Natural killer cell treated with Interleukin-12 subunit alpha and Interleukin-12 subunit beta and Interleukin-15 and Interleukin-18, amount 100 ng/mL, for 72 hours (primary cell): ENCODE measurements at regions not wholly inside any gene's neighbourhood (a gene's known extent, or its start where the extent isn't known, plus 50 kb on each side); places are given as distances from the start of the nearest gene placed in this dataset.
"Not testable (repeated sequence)": the region's sequence is repeated elsewhere in the genome, so short reads cannot be mapped to it uniquely, and the experiment has no call there.

ENCODE experiments used
- ATAC-seq, 2 donors: fragments of 150-1000 bp; cut with Tn5 transposase in 1 of 2; sonication (Bioruptor Pico), chemical (Tn5 transposase) in 1 of 2; 2 replicates each; pipeline ENCODE4 v1.10.0; 2021
- DNase-seq: peaks from one replicate; pipeline ENCODE4 v3.0.0; 2022; ENCODE audit warnings: low spot score
- H3K27ac Mint-ChIP-seq, 2 donors: 1 replicate in 1 of 2; 2 replicates in 1 of 2; pipeline ENCODE4 v1.8.0; 2022; ENCODE audit warnings: mixed read lengths in 2 of 2, mild to moderate bottlenecking in 1 of 2, moderate library complexity in 1 of 2
- H3K27me3 Mint-ChIP-seq, 2 donors: 1 replicate in 1 of 2; 2 replicates in 1 of 2; pipeline ENCODE4 v1.8.0; 2022; ENCODE audit warnings: mixed read lengths in 2 of 2
- H3K36me3 Mint-ChIP-seq: one replicate; pipeline ENCODE4 v1.8.0; 2022; ENCODE audit warnings: mixed read lengths
- H3K4me1 Mint-ChIP-seq, 2 donors: 1 replicate in 1 of 2; 2 replicates in 1 of 2; pipeline ENCODE4 v1.8.0; 2022; ENCODE audit warnings: low read depth in 2 of 2, mixed read lengths in 2 of 2, mild to moderate bottlenecking in 1 of 2
- H3K4me3 Mint-ChIP-seq: one replicate; pipeline ENCODE4 v1.8.0; 2022; ENCODE audit warnings: mixed read lengths
- H3K9me3 Mint-ChIP-seq: 2 replicates; pipeline ENCODE4 v1.8.0; 2022; ENCODE audit warnings: mixed read lengths

DNA sequence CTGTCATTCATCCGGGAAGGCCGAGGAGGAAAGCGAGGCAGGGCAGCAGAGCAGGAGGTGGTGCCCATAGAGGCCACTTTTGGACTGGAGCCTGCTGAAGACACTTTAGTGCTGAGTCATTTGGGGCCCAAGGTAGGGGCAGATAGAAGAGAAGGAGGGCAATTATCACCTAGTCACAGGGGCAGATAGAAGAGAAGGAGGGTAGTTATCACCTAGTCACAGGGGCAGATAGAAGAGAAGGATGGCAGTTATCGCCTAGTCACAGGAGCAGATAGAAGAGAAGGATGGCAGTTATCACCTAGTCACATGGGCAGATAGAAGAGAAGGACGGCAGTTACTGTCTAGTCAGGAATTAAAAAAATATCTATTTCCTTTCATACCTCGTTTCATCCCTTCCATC, 1372.6 kb downstream of the FOXD4L5 start:
- DNase-seq, H3K27ac Mint-ChIP-seq, ATAC-seq, H3K27me3 Mint-ChIP-seq, H3K4me3 Mint-ChIP-seq, H3K4me1 Mint-ChIP-seq: not testable (repeated sequence)
- H3K36me3 Mint-ChIP-seq: peaks cover 33% of the 10 kb centered on the region
- peaks cover 27% of the 10 kb centered on the region for H3K9me3 Mint-ChIP-seq

DNA sequence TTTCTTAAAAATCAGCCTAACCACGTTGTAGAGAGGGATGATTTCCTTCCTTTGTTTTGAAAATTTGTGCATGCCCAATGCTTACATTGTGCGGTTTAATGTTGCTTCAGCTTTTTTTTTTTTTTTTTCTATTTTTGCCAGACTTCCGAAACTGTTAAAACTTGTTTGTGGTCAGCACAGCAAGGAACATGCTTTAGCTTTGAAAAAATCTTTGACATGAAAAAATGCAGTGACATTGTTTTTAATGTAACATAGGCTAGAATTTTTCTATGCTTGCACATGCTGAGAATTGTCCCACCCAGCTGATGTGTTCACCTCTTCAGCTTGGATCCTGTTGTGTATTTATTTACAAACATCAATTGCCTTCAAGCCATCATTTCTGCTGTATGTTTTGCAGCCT, 1375.9 kb downstream of the FOXD4L5 start:
- H3K27me3 Mint-ChIP-seq, ATAC-seq, H3K4me1 Mint-ChIP-seq, H3K4me3 Mint-ChIP-seq, DNase-seq, H3K27ac Mint-ChIP-seq: not testable (repeated sequence)
- Mint-ChIP-seq H3K36me3 (peaks cover 21% of the 10 kb centered on the region), H3K9me3 (peaks cover 26% of the 10 kb centered on the region)

DNA sequence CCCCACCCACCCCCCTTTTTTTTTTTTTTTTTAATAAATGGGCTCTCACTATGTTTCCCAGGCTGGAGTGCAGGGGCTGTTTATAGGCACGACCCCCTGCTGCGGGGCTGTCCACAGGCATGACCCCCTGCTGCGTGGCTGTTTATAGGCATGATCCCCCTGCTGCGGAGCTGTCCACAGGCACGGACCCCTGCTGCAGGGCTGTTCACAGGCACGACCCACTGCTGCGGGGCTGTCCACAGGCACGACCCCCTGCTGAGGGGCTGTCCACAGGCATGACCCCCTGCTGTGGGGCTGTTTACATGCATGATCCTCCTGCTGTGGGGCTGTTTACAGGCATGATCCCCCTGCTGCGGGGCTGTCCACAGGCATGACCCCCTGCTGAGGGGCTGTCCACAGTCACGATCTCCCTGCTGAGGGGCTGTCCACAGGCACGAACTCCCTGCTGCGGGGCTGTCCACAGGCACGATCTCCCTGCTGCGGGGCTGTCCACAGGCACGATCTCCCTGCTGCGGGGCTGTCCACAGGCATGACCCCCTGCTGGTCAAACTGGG, 1385.3 kb downstream of the FOXD4L5 start:
- not testable (repeated sequence) for H3K4me1 Mint-ChIP-seq, H3K36me3 Mint-ChIP-seq, H3K27me3 Mint-ChIP-seq, H3K9me3 Mint-ChIP-seq, H3K27ac Mint-ChIP-seq, H3K4me3 Mint-ChIP-seq, ATAC-seq, DNase-seq

DNA sequence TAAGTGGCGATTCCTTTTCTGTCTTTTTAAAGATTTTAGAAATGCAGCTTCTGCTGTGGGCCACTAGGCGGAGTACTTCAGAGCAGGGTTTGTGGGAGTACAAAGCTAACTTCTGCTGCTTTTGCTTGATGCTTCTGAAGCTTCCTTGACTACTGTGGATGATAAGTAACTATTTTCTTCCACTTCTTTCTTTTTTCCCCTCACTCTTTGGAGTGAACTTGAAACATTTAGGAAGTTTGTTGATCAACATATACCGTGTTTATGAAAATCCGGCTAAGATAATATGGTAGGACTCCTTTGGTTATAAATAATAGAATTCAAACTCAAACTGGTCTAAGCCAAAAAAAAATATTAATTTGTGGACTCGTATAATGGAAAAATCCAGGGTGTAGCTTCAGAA, 1403.6 kb downstream of the FOXD4L5 start:
- DNase-seq, H3K4me3 Mint-ChIP-seq, H3K27me3 Mint-ChIP-seq, ATAC-seq, H3K4me1 Mint-ChIP-seq, H3K36me3 Mint-ChIP-seq, H3K27ac Mint-ChIP-seq, H3K9me3 Mint-ChIP-seq: not testable (repeated sequence)

DNA sequence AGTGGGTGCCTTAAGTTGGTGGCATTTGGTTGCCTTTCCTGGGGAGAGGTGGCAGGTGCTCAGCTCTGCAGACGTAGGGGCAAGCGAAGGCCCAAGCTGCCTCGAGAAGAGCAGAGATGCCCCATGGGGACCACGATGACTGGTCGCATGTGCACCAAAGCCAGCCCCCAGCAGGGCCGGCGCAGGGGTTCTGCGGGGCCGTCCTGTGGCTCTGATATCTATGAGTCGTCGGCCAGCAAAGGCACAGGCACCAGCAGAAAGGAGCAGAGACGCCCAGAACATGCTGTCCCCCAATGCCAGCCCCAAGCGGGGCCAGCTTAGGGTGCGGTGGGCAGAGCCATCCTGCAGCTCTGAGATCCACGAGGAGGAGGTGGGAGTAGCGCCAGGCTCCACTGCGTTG, 1408.6 kb downstream of the FOXD4L5 start:
- not testable (repeated sequence) for H3K27ac Mint-ChIP-seq, H3K4me1 Mint-ChIP-seq, H3K36me3 Mint-ChIP-seq, H3K4me3 Mint-ChIP-seq, ATAC-seq, DNase-seq, H3K27me3 Mint-ChIP-seq, H3K9me3 Mint-ChIP-seq

DNA sequence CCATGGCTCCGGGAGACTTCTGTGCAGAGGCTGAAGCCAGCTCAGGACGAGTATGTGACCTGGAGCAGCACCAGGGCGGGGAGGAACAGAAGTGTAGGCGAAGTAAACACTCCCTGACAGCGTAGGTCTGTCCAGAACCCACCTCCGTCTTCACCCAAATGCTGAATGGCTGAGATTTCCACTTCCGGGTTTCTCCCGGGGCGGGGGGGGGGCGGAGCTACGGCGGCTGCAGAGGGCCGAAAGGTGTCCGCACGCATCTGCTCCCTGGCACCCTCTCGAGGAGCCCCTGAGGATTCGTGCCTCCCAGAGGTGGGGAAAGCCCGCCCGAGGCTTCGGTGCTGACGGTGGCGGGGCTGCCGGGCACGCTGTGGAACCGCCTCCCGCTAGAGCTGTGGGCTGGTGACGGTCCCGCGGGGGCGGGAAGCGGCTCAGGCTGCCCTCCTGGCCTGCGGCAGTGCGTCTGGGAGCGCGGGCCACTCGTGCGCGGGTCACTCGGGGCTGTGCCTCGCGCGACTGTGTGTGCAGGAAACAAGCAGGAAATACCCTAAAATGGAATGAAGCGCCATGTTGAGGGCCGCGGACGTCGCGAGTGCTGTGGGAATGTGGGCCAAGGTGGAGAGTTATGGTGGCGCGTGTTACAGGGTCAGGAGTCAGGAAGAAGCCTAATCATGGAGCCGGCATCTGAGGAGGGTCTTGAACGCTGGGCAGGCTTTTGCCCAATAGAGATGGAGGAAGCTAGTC, 1425.4 kb downstream of the FOXD4L5 start:
- Mint-ChIP-seq H3K4me1 (no peaks in the 10 kb centered on the region), H3K27me3 (no peaks in the 10 kb centered on the region), H3K9me3 (peaks cover 4% of the 10 kb centered on the region), H3K36me3 (peaks cover 4% of the 10 kb centered on the region), H3K27ac (no peak overlapping the region), H3K4me3 (no peak overlapping the region)
- ATAC-seq (no peak), DNase-seq (no peak)

DNA sequence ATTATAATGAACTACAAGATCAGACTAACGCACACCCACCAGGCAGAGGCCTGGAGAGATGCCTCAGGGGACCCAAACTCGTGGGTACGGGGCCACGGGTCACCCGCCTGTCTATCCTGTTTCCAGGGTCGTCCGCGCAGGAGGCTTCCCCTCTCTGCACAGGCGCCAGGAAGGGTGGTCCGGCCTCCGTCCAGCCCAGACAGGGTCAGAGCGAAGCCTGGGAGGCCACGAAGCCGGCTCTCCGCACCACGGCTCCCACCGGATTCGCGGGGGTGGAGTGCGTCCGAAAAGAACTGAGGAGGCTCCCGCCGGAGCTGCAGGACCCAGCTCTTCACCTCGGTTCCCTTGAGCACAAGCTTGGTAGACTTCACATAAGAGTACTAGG, 1425.9 kb downstream of the FOXD4L5 start:
- not testable (repeated sequence) for H3K4me1 Mint-ChIP-seq, ATAC-seq, H3K27me3 Mint-ChIP-seq, H3K27ac Mint-ChIP-seq, H3K9me3 Mint-ChIP-seq, H3K36me3 Mint-ChIP-seq, H3K4me3 Mint-ChIP-seq, DNase-seq

DNA sequence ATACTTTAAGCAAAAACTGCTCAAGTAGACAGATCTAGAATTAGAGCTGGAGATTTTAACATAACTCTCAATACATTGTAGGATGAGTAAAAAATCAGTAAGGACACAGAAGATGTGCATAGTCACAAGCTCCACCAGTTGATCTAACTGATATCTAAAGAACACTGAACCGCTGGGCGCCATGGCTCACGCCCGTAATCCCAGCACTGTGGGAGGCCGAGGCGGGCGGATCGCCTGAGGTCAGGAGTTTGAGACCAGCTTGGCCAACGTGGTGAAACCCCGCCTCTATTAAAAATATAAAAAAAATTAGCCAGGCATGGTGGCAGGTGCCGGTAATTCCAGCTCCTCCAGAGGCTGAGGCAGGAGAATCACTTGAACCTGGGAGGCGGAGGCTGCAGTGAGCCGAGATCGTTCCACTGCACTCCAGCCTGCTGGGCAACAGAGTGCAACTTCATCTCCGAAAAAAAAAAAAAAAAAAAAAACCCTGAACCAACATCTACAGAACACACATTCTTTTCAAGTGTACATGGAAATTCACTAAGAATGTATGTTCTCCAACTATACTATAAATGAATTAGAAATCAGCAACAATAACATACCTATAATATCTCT, 1431.8 kb downstream of the FOXD4L5 start:
- not testable (repeated sequence) for H3K36me3 Mint-ChIP-seq, H3K4me1 Mint-ChIP-seq, ATAC-seq, H3K27ac Mint-ChIP-seq, H3K27me3 Mint-ChIP-seq, DNase-seq, H3K9me3 Mint-ChIP-seq, H3K4me3 Mint-ChIP-seq

DNA sequence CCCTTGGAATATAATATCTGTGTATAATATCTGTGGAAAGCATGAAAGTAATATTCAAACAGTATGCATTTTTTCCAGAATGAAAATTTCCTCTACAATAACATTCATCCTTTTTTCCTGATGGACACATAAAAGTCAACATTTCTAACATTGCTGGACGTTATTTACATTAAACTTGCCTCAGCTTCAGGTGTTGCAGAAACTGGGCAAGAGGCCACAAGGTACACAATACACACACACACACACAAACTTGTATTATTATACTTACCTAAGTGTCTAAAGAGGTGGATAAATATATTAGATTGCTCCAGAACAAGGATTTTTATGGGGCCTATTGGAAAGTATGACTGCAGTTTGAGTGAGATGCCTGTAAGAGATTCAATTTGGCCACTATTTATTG, 1460.2 kb downstream of the FOXD4L5 start:
- not testable (repeated sequence) for H3K27me3 Mint-ChIP-seq, H3K27ac Mint-ChIP-seq, DNase-seq, ATAC-seq, H3K4me3 Mint-ChIP-seq, H3K4me1 Mint-ChIP-seq
- peaks cover 16% of the 10 kb centered on the region for H3K9me3 Mint-ChIP-seq
- H3K36me3 Mint-ChIP-seq: peaks cover 16% of the 10 kb centered on the region

DNA sequence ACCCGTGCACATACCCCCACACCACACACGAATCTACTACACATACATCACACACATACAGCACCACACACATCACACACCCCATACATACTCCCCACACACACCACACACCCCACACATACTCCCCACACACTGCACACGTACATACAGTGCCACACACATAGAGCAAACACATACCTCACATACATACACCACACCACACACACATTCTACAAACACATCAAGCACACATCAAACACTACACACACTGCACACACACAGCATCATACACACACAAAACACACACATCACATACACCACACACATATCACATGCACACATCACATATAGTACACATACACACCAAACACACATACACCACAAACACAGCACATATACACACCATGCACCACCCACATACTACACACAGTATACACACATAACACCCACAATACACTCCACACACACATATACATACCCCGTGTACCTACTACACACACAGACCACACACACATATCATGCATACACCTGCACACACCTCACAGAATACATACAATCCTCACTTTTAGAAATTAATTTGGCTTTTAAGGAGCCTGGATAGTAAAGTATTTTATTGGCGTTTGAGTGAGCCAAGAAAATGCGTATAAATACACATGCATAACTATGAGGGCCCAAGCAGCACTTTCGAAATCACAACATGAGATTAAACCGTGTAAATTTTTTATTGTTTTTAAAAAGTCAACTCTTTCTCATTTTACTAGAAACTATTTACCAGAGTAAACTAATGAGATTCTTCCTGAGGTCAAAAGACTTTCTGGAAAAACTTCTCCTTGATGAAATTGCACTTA, 1461.4 kb downstream of the FOXD4L5 start:
- not testable (repeated sequence) for H3K27ac Mint-ChIP-seq, H3K27me3 Mint-ChIP-seq, H3K4me1 Mint-ChIP-seq, H3K4me3 Mint-ChIP-seq, DNase-seq
- H3K36me3 Mint-ChIP-seq: peaks cover 16% of the 10 kb centered on the region
- peak; percentile 90 to 91 for ATAC-seq
- peaks cover 13% of the 10 kb centered on the region for H3K9me3 Mint-ChIP-seq

DNA sequence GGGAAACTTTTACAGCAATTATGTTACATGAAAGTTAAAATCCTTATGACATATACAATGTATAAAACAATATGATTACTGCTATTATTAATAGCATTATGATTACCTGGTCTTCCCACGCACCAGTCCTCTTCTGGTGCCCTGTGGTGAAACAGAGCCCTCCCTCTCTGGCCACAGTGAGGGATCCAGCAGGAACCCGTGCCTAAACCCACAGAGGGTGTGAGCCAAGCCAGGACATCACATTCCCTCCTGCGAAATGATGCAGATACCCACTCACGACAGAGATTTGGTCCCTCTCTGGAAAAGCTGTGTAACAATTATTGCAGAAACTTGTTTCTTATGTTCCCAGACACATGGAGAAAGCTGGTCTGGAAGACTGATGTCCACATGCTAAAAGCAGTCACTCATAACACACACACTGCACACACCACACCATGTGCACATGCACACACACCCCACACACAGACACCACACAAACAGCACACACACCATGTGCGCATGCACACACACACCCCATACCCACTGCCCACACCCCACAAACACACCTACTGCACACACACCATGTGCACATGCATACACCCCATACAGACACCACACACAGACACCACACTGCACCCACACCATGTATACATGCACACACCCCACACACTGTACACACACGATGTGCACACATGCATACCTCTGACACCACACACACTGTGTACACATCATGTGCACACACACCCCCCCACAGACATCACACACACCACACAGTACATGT, 1462.2 kb downstream of the FOXD4L5 start:
- peak; percentile 52 to 57 for ATAC-seq
- peaks cover 9 to 12% of the 10 kb centered on the region in 2 donors for H3K4me1 Mint-ChIP-seq
- H3K27ac Mint-ChIP-seq, H3K4me3 Mint-ChIP-seq, H3K27me3 Mint-ChIP-seq, DNase-seq: not testable (repeated sequence)
- H3K36me3 Mint-ChIP-seq: peaks cover 18% of the 10 kb centered on the region
- H3K9me3 Mint-ChIP-seq: peaks cover 15% of the 10 kb centered on the region

DNA sequence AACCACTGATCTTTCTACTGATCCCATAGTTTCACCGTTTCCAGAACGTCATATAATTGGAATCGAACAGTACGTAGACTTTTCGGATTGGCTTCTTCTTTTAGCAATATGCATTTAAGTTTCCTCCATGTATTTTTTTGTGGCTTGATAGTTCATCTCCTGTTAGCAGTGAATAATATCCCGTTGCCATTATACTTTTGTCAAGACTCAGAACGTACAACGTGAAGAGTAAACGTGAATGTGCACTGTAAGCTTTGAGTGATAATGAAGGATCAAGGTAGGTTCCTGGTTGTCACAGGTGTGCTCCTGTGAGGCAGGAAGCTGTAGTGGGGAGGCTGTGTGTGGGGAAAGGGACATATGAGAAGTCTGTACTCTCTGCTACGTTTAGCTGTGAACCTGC, 1463.7 kb downstream of the FOXD4L5 start:
- not testable (repeated sequence) for ATAC-seq
- H3K4me1 Mint-ChIP-seq: peaks cover 21 to 23% of the 10 kb centered on the region in 2 donors

DNA sequence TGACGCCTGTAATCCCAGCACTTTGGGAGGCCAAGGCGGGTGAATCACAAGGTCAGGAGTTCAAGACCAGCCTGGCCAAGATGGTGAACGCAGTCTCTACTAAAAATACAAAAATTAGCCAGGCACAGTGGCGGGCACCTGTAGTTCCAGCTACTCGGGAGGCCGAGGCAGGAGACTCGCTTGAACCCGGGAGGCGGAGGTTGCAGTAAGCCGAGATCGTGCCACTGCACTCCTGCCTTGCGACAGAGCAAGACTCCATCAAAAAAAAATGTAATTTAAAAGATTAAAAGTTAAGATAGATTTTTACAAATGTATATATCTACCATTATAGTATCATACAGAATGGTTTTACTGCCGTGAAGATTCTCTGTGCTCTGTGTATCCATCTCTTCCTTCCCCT, 1464.1 kb downstream of the FOXD4L5 start:
- not testable (repeated sequence) for H3K4me3 Mint-ChIP-seq, DNase-seq, H3K27ac Mint-ChIP-seq, ATAC-seq
- H3K27me3 Mint-ChIP-seq: peaks cover 12 to 13% of the 10 kb centered on the region in 2 donors
- peaks cover 21 to 23% of the 10 kb centered on the region in 2 donors for H3K4me1 Mint-ChIP-seq
- H3K36me3 Mint-ChIP-seq: peaks cover 24% of the 10 kb centered on the region
- peaks cover 21% of the 10 kb centered on the region for H3K9me3 Mint-ChIP-seq

More for the DNA sequence above, 1463.7 kb downstream of the FOXD4L5 start:
- Mint-ChIP-seq H3K36me3 (peaks cover 20% of the 10 kb centered on the region), H3K27me3 (peaks cover 12 to 13% of the 10 kb centered on the region in 2 donors), H3K9me3 (peaks cover 19% of the 10 kb centered on the region)
- not testable (repeated sequence) for H3K4me3 Mint-ChIP-seq, H3K27ac Mint-ChIP-seq, DNase-seq
